ENCODE measurements at regions not wholly inside any gene's neighbourhood (a gene's known extent, or its start where the extent isn't known, plus 50 kb on each side); places are given as distances from the start of the nearest gene placed in this dataset.

DNA sequence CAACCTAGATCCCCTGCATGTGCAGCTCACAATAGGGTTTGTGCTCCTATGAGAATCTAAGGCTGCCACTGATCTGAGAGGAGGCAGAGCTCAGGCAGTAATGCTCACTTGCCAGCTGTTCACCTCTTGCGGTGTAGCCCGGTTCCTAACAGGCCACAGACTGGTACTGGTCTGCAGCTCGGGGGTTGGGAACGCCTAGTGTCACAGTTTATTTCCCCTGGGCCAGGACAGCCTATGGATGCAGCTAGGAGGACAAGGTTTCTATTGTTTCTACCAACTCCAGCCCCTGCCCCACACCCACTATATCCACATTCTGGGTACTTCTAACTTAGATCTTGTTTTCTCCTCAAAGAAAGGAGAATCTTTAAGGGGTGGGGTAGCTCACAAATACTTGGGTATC, 58.7 kb upstream of the PRRC2C start:
- TF ChIP-seq, protein P1, sequence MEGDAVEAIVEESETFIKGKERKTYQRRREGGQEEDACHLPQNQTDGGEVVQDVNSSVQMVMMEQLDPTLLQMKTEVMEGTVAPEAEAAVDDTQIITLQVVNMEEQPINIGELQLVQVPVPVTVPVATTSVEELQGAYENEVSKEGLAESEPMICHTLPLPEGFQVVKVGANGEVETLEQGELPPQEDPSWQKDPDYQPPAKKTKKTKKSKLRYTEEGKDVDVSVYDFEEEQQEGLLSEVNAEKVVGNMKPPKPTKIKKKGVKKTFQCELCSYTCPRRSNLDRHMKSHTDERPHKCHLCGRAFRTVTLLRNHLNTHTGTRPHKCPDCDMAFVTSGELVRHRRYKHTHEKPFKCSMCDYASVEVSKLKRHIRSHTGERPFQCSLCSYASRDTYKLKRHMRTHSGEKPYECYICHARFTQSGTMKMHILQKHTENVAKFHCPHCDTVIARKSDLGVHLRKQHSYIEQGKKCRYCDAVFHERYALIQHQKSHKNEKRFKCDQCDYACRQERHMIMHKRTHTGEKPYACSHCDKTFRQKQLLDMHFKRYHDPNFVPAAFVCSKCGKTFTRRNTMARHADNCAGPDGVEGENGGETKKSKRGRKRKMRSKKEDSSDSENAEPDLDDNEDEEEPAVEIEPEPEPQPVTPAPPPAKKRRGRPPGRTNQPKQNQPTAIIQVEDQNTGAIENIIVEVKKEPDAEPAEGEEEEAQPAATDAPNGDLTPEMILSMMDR (IDR thresholded peaks at IDR 0.05; ENCODE audit: insufficient read depth, low read length): no peak
- TF ChIP-seq POLR2AphosphoS5 (IDR thresholded peaks at IDR 0.05; ENCODE audit: low read depth): no peak
- no peak for TF ChIP-seq GABPA (IDR thresholded peaks at IDR 0.05; ENCODE audit: low read depth)
- TF ChIP-seq, protein P2, sequence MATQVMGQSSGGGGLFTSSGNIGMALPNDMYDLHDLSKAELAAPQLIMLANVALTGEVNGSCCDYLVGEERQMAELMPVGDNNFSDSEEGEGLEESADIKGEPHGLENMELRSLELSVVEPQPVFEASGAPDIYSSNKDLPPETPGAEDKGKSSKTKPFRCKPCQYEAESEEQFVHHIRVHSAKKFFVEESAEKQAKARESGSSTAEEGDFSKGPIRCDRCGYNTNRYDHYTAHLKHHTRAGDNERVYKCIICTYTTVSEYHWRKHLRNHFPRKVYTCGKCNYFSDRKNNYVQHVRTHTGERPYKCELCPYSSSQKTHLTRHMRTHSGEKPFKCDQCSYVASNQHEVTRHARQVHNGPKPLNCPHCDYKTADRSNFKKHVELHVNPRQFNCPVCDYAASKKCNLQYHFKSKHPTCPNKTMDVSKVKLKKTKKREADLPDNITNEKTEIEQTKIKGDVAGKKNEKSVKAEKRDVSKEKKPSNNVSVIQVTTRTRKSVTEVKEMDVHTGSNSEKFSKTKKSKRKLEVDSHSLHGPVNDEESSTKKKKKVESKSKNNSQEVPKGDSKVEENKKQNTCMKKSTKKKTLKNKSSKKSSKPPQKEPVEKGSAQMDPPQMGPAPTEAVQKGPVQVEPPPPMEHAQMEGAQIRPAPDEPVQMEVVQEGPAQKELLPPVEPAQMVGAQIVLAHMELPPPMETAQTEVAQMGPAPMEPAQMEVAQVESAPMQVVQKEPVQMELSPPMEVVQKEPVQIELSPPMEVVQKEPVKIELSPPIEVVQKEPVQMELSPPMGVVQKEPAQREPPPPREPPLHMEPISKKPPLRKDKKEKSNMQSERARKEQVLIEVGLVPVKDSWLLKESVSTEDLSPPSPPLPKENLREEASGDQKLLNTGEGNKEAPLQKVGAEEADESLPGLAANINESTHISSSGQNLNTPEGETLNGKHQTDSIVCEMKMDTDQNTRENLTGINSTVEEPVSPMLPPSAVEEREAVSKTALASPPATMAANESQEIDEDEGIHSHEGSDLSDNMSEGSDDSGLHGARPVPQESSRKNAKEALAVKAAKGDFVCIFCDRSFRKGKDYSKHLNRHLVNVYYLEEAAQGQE (IDR thresholded peaks at IDR 0.05; ENCODE audit: insufficient replicate concordance, low read depth): no peak

Measured in HL-60 (cell line).